ENCODE measurements at regions not wholly inside any gene's neighbourhood (a gene's known extent, or its start where the extent isn't known, plus 50 kb on each side); places are given as distances from the start of the nearest gene placed in this dataset.

DNA sequence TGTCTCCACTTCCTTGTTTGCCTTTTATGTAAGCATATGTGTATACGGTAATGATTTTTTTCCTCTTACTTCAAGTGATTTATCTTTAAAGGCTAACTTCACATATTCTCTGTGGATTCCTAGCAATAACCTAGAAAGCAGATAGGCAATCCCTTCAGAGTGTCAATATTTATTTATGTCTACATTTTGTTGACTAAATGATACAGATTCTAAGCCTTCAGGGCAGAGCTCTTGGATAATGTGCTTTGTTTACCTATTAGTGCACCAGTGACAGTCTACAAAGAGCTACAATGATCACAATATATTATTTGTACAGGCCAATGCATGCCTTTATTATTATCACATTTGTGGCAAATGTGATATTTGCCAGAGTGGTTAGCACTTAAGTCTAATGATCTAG is 406.2 kb downstream of the EFNB2 start:
- Histone ChIP-seq H4K8ac (ENCODE audit: extremely low read depth, insufficient read depth, low read length) (no peak overlapping the region), H3K27ac (ENCODE audit: low read depth, low read length) (no peak overlapping the region), H3K23ac (ENCODE audit: insufficient read length) (no peak overlapping the region), H4K5ac (ENCODE audit: insufficient read length, low read depth, low read length) (no peak overlapping the region), H3K4me3 (ENCODE audit: extremely low read depth in 1 of 4, insufficient read depth in 2 of 4, low read depth in 3 of 4, low read length in 4 of 4) (no peak overlapping the region), H3K9ac (replicated peaks in 1 of 4; ENCODE audit: extremely low read depth in 1 of 4, low read depth in 3 of 4, low read length in 3 of 4) (no peak overlapping the region), H3K9me3 (ENCODE audit: insufficient read depth in 2 of 2, low read depth in 1 of 2, low read length in 1 of 2) (peaks cover 8 to 11% of the 10 kb centered on the region in 2 experiments; a peak in 2 of 4 replicates), H2BK20ac (ENCODE audit: low read length) (no peak overlapping the region), H4K91ac (replicated peaks; ENCODE audit: insufficient read length, low read length) (no peak overlapping the region), H2AK5ac (ENCODE audit: low read depth, low read length) (no peak overlapping the region), H3K23me2 (ENCODE audit: low read depth, low read length) (no peaks in the 10 kb centered on the region), H3K79me2 (ENCODE audit: control insufficient read depth in 1 of 2, insufficient read depth in 2 of 2, low read length in 2 of 2) (no peaks in the 10 kb centered on the region), H3K79me1 (ENCODE audit: low read depth, low read length) (no peaks in the 10 kb centered on the region), H2BK15ac (ENCODE audit: low read length) (no peak overlapping the region), H2AFZ (ENCODE audit: low read length) (no peak overlapping the region), H3K56ac (replicated peaks; ENCODE audit: insufficient read length, low read depth, low read length) (no peak overlapping the region), H3K14ac (ENCODE audit: insufficient read length) (no peak overlapping the region), H2BK5ac (ENCODE audit: low read depth, low read length) (no peak overlapping the region), H4K20me1 (replicated peaks in 1 of 2; ENCODE audit: control insufficient read depth in 1 of 2, insufficient read depth in 2 of 2, low read length in 2 of 2) (no peaks in the 10 kb centered on the region), H2BK12ac (ENCODE audit: low read depth, low read length) (no peak overlapping the region), H3K27me3 (replicated peaks in 1 of 4; ENCODE audit: control insufficient read depth in 3 of 4, extremely low read depth in 1 of 4, insufficient read depth in 3 of 4, low read length in 3 of 4) (no peaks in the 10 kb centered on the region), H3K4me1 (replicated peaks in 1 of 4; ENCODE audit: control insufficient read depth in 3 of 4, insufficient read depth in 4 of 4, low read length in 3 of 4) (no peaks in the 10 kb centered on the region), H2BK120ac (replicated peaks; ENCODE audit: low read depth, low read length) (no peak overlapping the region), H3K36me3 (ENCODE audit: control insufficient read depth in 2 of 4, insufficient read depth in 4 of 4, low read length in 3 of 4) (no peaks in the 10 kb centered on the region), H3K18ac (ENCODE audit: extremely low read depth, low read length) (no peak overlapping the region), H3K4ac (replicated peaks; ENCODE audit: insufficient read length, low read depth, low read length) (no peak overlapping the region), H3K4me2 (ENCODE audit: insufficient read depth in 1 of 2, low read depth in 2 of 2, low read length in 2 of 2) (no peak overlapping the region)
- DNase-seq (ENCODE audit: low read depth in 1 of 2, low spot score in 2 of 2): no peak
- CTCF ChIA-PET (ENCODE audit: partially characterized antibody): no interaction called here
- 87% methylated on average over 1 of the region's 1 CpG; no CpG with 5 or more reads in 1 of the 2 experiments for WGBS, 2 experiments (ENCODE audit: extremely low coverage in 1 of 2, insufficient coverage in 1 of 2, insufficient read length in 1 of 2, insufficient replicate concordance in 2 of 2, low coverage in 1 of 2, low lambda C conversion rate in 2 of 2, missing lambda C conversion rate in 1 of 2)
- no peak for FAIRE-seq
- no peak for TF ChIP-seq POU5F1 (IDR thresholded peaks at IDR 0.05; ENCODE audit: low read depth, low read length)
- no peak for TF ChIP-seq RAD21 (IDR thresholded peaks at IDR 0.05 in 1 of 2, conservative IDR thresholded peaks at IDR 0.05 in 1 of 2; ENCODE audit: low read depth in 2 of 2, low read length in 2 of 2)
- TF ChIP-seq GABPA (IDR thresholded peaks at IDR 0.05; ENCODE audit: borderline replicate concordance, insufficient read depth, low read length): no peak
- no peak for TF ChIP-seq TEAD4 (IDR thresholded peaks at IDR 0.05; ENCODE audit: low read depth, low read length)
- TF ChIP-seq CTBP2 (IDR thresholded peaks at IDR 0.05; ENCODE audit: borderline replicate concordance, insufficient read depth, insufficient read length, low read length): no peak
- no peak for TF ChIP-seq SP4 (IDR thresholded peaks at IDR 0.05; ENCODE audit: low read length)
- TF ChIP-seq KDM5A (IDR thresholded peaks at IDR 0.05; ENCODE audit: low read length): no peak
- TF ChIP-seq EZH2 (IDR thresholded peaks at IDR 0.05; ENCODE audit: low read depth, low read length, severe bottlenecking): no peak
- no peak for TF ChIP-seq EGR1 (IDR thresholded peaks at IDR 0.05; ENCODE audit: borderline replicate concordance, low read depth, low read length)
- no peak for TF ChIP-seq GTF2F1 (IDR thresholded peaks at IDR 0.05; ENCODE audit: borderline replicate concordance, low read depth, low read length)
- TF ChIP-seq MAFK (IDR thresholded peaks at IDR 0.05; ENCODE audit: low read depth, low read length): no peak
- TF ChIP-seq BCL11A (IDR thresholded peaks at IDR 0.05; ENCODE audit: low read depth in 2 of 2, low read length in 2 of 2): no peak
- POLR2A ChIA-PET (ENCODE audit: partially characterized antibody): no interaction called here
